ENCODE measurements at regions not wholly inside any gene's neighbourhood (a gene's known extent, or its start where the extent isn't known, plus 50 kb on each side); places are given as distances from the start of the nearest gene placed in this dataset.

DNA sequence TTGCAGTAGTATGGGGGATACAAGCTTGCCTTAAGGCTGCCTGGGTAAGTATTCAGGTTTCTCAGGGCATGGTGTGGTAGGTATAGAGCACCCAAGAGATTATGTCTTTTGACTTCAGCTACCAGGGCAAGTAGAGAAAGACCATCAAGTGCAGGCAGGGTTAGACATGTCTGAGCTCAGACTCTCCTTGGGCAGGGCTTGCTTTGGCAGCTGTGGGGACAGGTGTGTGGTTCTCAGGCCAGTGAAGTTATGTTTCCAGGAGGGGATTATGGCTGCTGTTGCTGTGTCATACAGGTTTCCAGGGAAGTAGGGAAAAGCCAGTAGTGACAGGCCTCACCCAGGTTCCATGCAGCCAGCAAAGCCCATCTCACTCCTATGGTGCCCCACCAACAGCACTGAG lies 1040.4 kb downstream of the FLRT2 start:
- no peak overlapping the region for H3K4me3 ChIP-seq (ENCODE audit: low read depth, low read length)
- TF ChIP-seq CTCF (IDR thresholded peaks at IDR 0.05; ENCODE audit: insufficient read depth, low read length), result no peak
- no peak for DNase-seq (ENCODE audit: low read depth)

- no peak for TF ChIP-seq CTCF (IDR thresholded peaks at IDR 0.05; ENCODE audit: insufficient read depth, low read length)
- no peak for DNase-seq (ENCODE audit: low read depth)
- no peak overlapping the region for H3K4me3 ChIP-seq (ENCODE audit: low read depth, low read length)
Observed at GRCh38 chr14:86543521-86543920, 1013.6 kb downstream of the FLRT2 start.

DNA sequence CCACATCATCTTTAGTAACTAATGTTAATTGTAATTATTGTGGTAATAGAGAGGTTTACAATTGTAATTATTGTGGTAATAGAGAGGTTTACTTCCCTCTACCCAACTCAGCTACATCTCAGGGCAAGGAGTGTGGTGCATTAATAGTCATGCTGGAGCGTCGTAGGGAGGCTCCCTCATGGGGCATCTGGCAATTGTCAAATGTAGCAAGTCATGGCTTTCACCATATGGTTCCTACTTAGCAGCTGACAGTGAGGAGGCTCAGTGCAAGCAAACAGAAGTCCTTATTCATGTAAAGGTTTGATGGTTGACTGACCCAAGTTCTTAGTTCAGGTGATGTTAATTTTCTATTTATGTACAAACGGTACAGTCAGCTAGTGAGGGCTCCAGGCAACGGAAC lies 1012.0 kb downstream of the FLRT2 start:
- H3K4me3 ChIP-seq (ENCODE audit: low read depth, low read length), result no peak overlapping the region
- no peak for DNase-seq (ENCODE audit: low read depth)
- no peak for TF ChIP-seq CTCF (IDR thresholded peaks at IDR 0.05; ENCODE audit: insufficient read depth, low read length)

- no peak overlapping the region for H3K4me3 ChIP-seq (ENCODE audit: low read depth, low read length)
- peak; percentile 6 for DNase-seq (ENCODE audit: low read depth)
- TF ChIP-seq CTCF (IDR thresholded peaks at IDR 0.05; ENCODE audit: insufficient read depth, low read length), result no peak
Observed at GRCh38 chr14:86540636-86541247, 1010.8 kb downstream of the FLRT2 start.

DNA sequence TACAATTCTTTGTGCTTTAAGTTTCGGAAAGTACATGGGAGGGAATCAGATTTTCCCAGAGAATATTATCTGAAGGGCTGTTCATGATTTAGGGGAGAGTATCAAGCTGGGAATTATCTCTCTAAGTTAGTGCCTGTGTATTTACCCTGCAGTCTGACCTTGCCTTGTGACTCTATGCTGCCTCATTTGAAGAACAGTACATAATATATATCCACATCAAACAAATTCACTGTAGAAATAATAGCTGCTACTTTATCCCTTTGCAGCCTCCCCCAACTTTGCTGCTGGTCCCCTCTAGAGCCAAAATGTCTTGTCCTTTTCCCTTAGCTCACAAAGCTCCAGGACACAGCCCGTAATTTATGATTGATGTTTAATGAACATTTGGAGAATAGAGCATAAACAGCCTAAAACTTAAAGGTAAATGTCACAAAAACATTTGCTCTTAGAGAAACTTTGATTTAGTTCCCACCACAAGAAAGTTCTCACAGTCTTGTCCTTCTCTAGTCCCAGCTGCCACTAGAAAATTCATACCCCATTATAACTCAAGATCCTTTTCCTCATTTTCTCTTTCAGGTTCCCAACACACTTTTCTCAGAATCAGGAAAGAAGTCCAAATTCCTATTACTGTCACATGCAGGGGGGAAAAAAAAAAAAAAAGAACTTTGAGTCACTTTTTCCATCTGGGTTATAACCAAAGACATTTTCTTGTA lies 1009.6 kb downstream of the FLRT2 start:
- no peak for TF ChIP-seq CTCF (IDR thresholded peaks at IDR 0.05; ENCODE audit: insufficient read depth, low read length)
- H3K4me3 ChIP-seq (ENCODE audit: low read depth, low read length), result no peak overlapping the region
- no peak for DNase-seq (ENCODE audit: low read depth)

- TF ChIP-seq CTCF (IDR thresholded peaks at IDR 0.05; ENCODE audit: insufficient read depth, low read length), result no peak
- no peak for DNase-seq (ENCODE audit: low read depth)
- no peak overlapping the region for H3K4me3 ChIP-seq (ENCODE audit: low read depth, low read length)
Observed at GRCh38 chr14:86533834-86534233, 1003.9 kb downstream of the FLRT2 start.
